ENCODE measurements at regions not wholly inside any gene's neighbourhood (a gene's known extent, or its start where the extent isn't known, plus 50 kb on each side); places are given as distances from the start of the nearest gene placed in this dataset.

DNA sequence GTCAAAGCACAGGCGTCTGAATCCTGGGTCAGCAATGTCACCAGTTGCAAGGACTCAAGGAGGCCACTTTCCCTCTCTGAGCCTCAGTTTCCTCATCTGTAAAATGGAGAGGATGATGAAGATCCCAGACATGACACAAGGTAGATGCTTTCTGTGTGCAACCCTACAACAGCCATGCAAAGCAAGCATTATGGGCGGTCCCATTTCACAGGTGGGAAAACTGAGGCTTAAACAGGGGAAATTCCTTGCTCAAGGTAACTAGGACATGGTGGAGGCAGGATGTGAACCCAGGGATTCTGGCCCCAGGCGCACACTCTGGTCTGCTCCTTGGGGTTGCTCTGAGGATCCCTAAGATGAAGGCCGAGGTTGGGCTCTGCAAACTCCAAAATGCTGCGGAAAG lies 311.0 kb downstream of the PTPRU start:
- H3K4me3 Mint-ChIP-seq, result no peak overlapping the region
- H3K4me2 ChIP-seq, result no peak overlapping the region
- H3K36me3 Mint-ChIP-seq, result no peaks in the 10 kb centered on the region
- H3K4me3 ChIP-seq, result no peak overlapping the region
- H3K9ac ChIP-seq, result no peak overlapping the region
- no peaks in the 10 kb centered on the region for H3F3A ChIP-seq (ENCODE audit: low read depth)
- TF ChIP-seq EZH2phosphoT487 (IDR thresholded peaks at IDR 0.05) (no peak), EZH2 (IDR thresholded peaks at IDR 0.05) (no peak)
- TF ChIP-seq, protein P1, sequence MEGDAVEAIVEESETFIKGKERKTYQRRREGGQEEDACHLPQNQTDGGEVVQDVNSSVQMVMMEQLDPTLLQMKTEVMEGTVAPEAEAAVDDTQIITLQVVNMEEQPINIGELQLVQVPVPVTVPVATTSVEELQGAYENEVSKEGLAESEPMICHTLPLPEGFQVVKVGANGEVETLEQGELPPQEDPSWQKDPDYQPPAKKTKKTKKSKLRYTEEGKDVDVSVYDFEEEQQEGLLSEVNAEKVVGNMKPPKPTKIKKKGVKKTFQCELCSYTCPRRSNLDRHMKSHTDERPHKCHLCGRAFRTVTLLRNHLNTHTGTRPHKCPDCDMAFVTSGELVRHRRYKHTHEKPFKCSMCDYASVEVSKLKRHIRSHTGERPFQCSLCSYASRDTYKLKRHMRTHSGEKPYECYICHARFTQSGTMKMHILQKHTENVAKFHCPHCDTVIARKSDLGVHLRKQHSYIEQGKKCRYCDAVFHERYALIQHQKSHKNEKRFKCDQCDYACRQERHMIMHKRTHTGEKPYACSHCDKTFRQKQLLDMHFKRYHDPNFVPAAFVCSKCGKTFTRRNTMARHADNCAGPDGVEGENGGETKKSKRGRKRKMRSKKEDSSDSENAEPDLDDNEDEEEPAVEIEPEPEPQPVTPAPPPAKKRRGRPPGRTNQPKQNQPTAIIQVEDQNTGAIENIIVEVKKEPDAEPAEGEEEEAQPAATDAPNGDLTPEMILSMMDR (IDR thresholded peaks at IDR 0.05), result no peak
- peaks cover 4% of the 10 kb centered on the region for H3K27me3 Mint-ChIP-seq (ENCODE audit: insufficient read depth, low read depth)
- H3K4me1 ChIP-seq, result no peaks in the 10 kb centered on the region
- no peak overlapping the region for H3K27ac Mint-ChIP-seq
- no peaks in the 10 kb centered on the region for H3K27me3 ChIP-seq
- H3K36me3 ChIP-seq, result no peaks in the 10 kb centered on the region
- no peaks in the 10 kb centered on the region for H3K79me2 ChIP-seq (ENCODE audit: low read depth)
- no peaks in the 10 kb centered on the region for H4K20me1 ChIP-seq (ENCODE audit: low read depth)
- peaks cover 3% of the 10 kb centered on the region for H3K4me1 Mint-ChIP-seq
- H3K9me3 Mint-ChIP-seq, result no peaks in the 10 kb centered on the region
- H3K9me3 ChIP-seq (ENCODE audit: low read depth), result no peaks in the 10 kb centered on the region
- H2AFZ ChIP-seq (replicated peaks), result no peak overlapping the region
- no peak for DNase-seq (ENCODE audit: low spot score)
- no peak overlapping the region for H3K27ac ChIP-seq

DNA sequence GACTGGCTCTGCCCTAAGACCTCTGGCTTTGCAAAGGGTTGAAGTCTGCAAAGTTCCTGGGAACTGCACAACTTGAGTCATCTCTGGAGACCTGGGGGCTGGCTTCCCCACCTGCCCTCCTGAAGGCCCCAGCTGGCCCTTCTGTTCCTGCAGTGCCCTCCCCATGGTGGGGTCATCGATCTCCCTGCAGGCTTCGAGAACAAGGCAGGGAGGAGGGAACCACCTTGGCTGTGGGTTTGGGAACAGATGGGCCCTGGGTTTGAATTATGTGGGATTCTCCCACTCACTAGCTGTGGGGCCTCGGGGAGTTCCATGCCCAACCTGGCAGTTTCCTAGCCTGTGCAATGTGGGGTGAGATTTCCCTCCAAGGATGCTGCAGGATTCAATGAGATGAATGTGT lies 310.2 kb downstream of the PTPRU start:
- Histone ChIP-seq H3K4me1 (no peaks in the 10 kb centered on the region), H3K36me3 (no peaks in the 10 kb centered on the region), H2AFZ (replicated peaks) (no peak overlapping the region), H3K4me2 (no peak overlapping the region), H3K9me3 (ENCODE audit: low read depth) (no peaks in the 10 kb centered on the region), H3K4me3 (no peak overlapping the region), H3K79me2 (ENCODE audit: low read depth) (no peaks in the 10 kb centered on the region), H3K27ac (no peak overlapping the region), H3K27me3 (no peaks in the 10 kb centered on the region), H3K9ac (no peak overlapping the region), H3F3A (ENCODE audit: low read depth) (no peaks in the 10 kb centered on the region), H4K20me1 (ENCODE audit: low read depth) (no peaks in the 10 kb centered on the region)
- H3K36me3 Mint-ChIP-seq, result no peaks in the 10 kb centered on the region
- TF ChIP-seq, protein P1 (IDR thresholded peaks at IDR 0.05), result no peak
- TF ChIP-seq EZH2 (IDR thresholded peaks at IDR 0.05) (no peak), EZH2phosphoT487 (IDR thresholded peaks at IDR 0.05) (no peak)
- peaks cover 4% of the 10 kb centered on the region for H3K27me3 Mint-ChIP-seq (ENCODE audit: insufficient read depth, low read depth)
- peaks cover 3% of the 10 kb centered on the region for H3K4me1 Mint-ChIP-seq
- no peak overlapping the region for H3K27ac Mint-ChIP-seq
- no peak for DNase-seq (ENCODE audit: low spot score)
- H3K9me3 Mint-ChIP-seq, result no peaks in the 10 kb centered on the region
- H3K4me3 Mint-ChIP-seq, result no peak overlapping the region

DNA sequence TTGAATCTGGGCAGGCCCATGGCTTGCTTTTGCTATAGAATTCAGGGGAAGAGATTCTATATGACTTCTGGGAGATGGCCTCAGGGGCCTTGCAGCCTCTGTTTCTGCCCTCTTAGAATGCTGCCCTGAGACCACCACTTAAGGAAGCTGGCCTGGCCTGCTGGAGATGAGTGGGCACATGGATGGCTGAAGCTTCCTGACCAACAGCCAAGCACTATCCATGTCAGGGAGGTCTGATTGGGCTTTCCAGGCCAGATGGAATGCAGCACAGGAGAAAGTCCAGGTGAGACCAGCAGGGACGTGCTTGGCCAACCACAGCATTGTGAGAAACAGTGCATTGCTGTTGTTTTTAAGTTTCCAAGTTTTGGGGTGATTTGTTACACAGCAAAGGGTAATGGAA lies 308.1 kb downstream of the PTPRU start:
- Histone ChIP-seq H3K36me3 (no peaks in the 10 kb centered on the region), H3F3A (ENCODE audit: low read depth) (no peaks in the 10 kb centered on the region), H3K27me3 (no peaks in the 10 kb centered on the region), H3K4me1 (no peaks in the 10 kb centered on the region), H4K20me1 (ENCODE audit: low read depth) (no peaks in the 10 kb centered on the region), H3K9ac (no peak overlapping the region), H3K9me3 (ENCODE audit: low read depth) (no peaks in the 10 kb centered on the region), H3K4me2 (no peak overlapping the region), H3K27ac (no peak overlapping the region), H2AFZ (replicated peaks) (no peak overlapping the region), H3K4me3 (no peak overlapping the region), H3K79me2 (ENCODE audit: low read depth) (no peaks in the 10 kb centered on the region)
- Mint-ChIP-seq H3K27me3 (ENCODE audit: insufficient read depth, low read depth) (peaks cover 4% of the 10 kb centered on the region), H3K4me1 (peaks cover 3% of the 10 kb centered on the region), H3K9me3 (no peaks in the 10 kb centered on the region), H3K36me3 (no peaks in the 10 kb centered on the region), H3K27ac (no peak overlapping the region), H3K4me3 (no peak overlapping the region)
- no peak for DNase-seq (ENCODE audit: low spot score)
- TF ChIP-seq EZH2phosphoT487 (IDR thresholded peaks at IDR 0.05) (no peak), EZH2 (IDR thresholded peaks at IDR 0.05) (no peak)
- TF ChIP-seq, protein P1 (IDR thresholded peaks at IDR 0.05), result no peak

Data from neural progenitor cell (in vitro differentiated cells).